GM23338 (cell line): ENCODE measurements at regions not wholly inside any gene's neighbourhood (a gene's known extent, or its start where the extent isn't known, plus 50 kb on each side); places are given as distances from the start of the nearest gene placed in this dataset.
A peak's percentile ranks its signal among the peaks of the same experiment; 100 is the strongest.

ENCODE experiments used
- ATAC-seq: fragments of 200-7000 bp; cut with Tn5 transposase; 3 replicates; pipeline ENCODE4 v1.9.1; 2020
- DNase-seq: peaks from one replicate; pipeline ENCODE4 v3.0.0-alpha.2; 2015; ENCODE audit warnings: low spot score
- H2AFZ ChIP-seq: fragments of 200-600 bp; sonication (generic); 2 replicates; pipeline ENCODE4 v1.8.0; 2016; ENCODE audit warnings: antibody characterized with exemption, mild to moderate bottlenecking, moderate library complexity
- H3F3A ChIP-seq: fragments of 200-600 bp; sonication (generic); replicated peaks from 2 replicates; pipeline ENCODE4 v1.8.0; 2017; ENCODE audit warnings: antibody characterized with exemption, mixed run types, low read depth
- H3K27ac ChIP-seq: fragments of 200-600 bp; sonication (generic); 2 replicates; pipeline ENCODE4 v1.6.1; 2016; ENCODE audit warnings: low read depth
- H3K27me3 ChIP-seq: fragments of 200-600 bp; sonication (generic); 2 replicates; pipeline ENCODE4 v1.8.0; 2016; ENCODE audit warnings: mild to moderate bottlenecking, mixed run types, moderate library complexity; ENCODE audit not compliant: insufficient read depth
- H3K36me3 ChIP-seq: fragments of 200-600 bp; sonication (generic); 2 replicates; pipeline ENCODE4 v1.8.0; 2016; ENCODE audit warnings: mild to moderate bottlenecking; ENCODE audit not compliant: insufficient read depth
- H3K4me1 ChIP-seq: fragments of 200-600 bp; sonication (generic); 2 replicates; pipeline ENCODE4 v1.8.0; 2016; ENCODE audit warnings: mild to moderate bottlenecking, moderate library complexity; ENCODE audit not compliant: insufficient read depth
- H3K4me2 ChIP-seq: fragments of 200-600 bp; sonication (generic); 2 replicates; pipeline ENCODE4 v1.7.1; 2017; ENCODE audit warnings: mixed run types
- H3K4me3 ChIP-seq: fragments of 200-600 bp; sonication (generic); 2 replicates; pipeline ENCODE4 v1.6.1; 2016; ENCODE audit warnings: mixed run types
- H3K79me2 ChIP-seq: fragments of 200-600 bp; sonication (generic); replicated peaks from 2 replicates; pipeline ENCODE4 v1.8.0; 2017; ENCODE audit warnings: mild to moderate bottlenecking; ENCODE audit not compliant: insufficient read depth
- H3K9me2 ChIP-seq: fragments of 200-600 bp; sonication (generic); 2 replicates; pipeline ENCODE4 v1.8.0; 2017; ENCODE audit not compliant: insufficient read depth
- H4K20me1 ChIP-seq: fragments of 200-600 bp; sonication (generic); replicated peaks from 2 replicates; pipeline ENCODE4 v1.8.0; 2017; ENCODE audit warnings: mild to moderate bottlenecking; ENCODE audit not compliant: insufficient read depth
- H3K27ac Mint-ChIP-seq: 2 replicates; pipeline ENCODE4 v1.8.0; 2020; ENCODE audit warnings: inconsistent platforms, mild to moderate bottlenecking, moderate library complexity, mixed read lengths
- H3K27me3 Mint-ChIP-seq: 3 replicates; pipeline ENCODE4 v1.8.0; 2022; ENCODE audit warnings: low read depth, mild to moderate bottlenecking, moderate library complexity, mixed read lengths, inconsistent platforms; ENCODE audit not compliant: insufficient read depth, poor library complexity
- H3K36me3 Mint-ChIP-seq: 3 replicates; pipeline ENCODE4 v1.8.0; 2021; ENCODE audit warnings: low read depth, mild to moderate bottlenecking, inconsistent platforms, moderate library complexity, mixed read lengths
- H3K4me1 Mint-ChIP-seq: 3 replicates; pipeline ENCODE4 v1.8.0; 2020; ENCODE audit warnings: mild to moderate bottlenecking, inconsistent platforms, mixed read lengths
- H3K4me3 Mint-ChIP-seq: 3 replicates; pipeline ENCODE4 v1.8.0; 2021; ENCODE audit warnings: moderate library complexity, mild to moderate bottlenecking, inconsistent platforms, mixed read lengths
- H3K9me3 Mint-ChIP-seq: 3 replicates; pipeline ENCODE4 v1.8.0; 2020; ENCODE audit warnings: moderate library complexity, mild to moderate bottlenecking, inconsistent platforms, mixed read lengths
- CREB1 ChIP-seq: fragments of 250-450 bp; sonication (Bioruptor Pico); IDR thresholded peaks from 2 replicates; pipeline ENCODE4 v1.5.0; 2020; ENCODE audit warnings: low read depth, mild to moderate bottlenecking, moderate library complexity
- CTCF ChIP-seq, 2 experiments: fragments of 200-600 bp in 1 of 2; sonication (generic) in 1 of 2; conservative IDR thresholded peaks; 2 replicates each; pipeline versions ENCODE4 v1.5.1 to v1.6.1; 2016 to 2017; ENCODE audit warnings: antibody characterized with exemption in 2 of 2, low read depth in 2 of 2, mild to moderate bottlenecking in 2 of 2, moderate library complexity in 1 of 2
- ETS1 ChIP-seq: IDR thresholded peaks from 2 replicates; pipeline ENCODE4 v1.6.1; 2016; ENCODE audit warnings: antibody characterized with exemption
- NANOG ChIP-seq: IDR thresholded peaks from 2 replicates; pipeline ENCODE4 v1.6.1; 2016; ENCODE audit warnings: antibody characterized with exemption, borderline replicate concordance
- ZNF462 ChIP-seq: fragments of 250-450 bp; sonication (Bioruptor Pico); IDR thresholded peaks from 2 replicates; pipeline ENCODE4 v1.5.0; 2020; ENCODE audit warnings: mild to moderate bottlenecking, moderate library complexity

GRCh38 chr1:195768936-195769335 lies 839.3 kb downstream of the KCNT2 start:
- H3F3A ChIP-seq, result no peaks in the 10 kb centered on the region
- no peaks in the 10 kb centered on the region for H3K36me3 ChIP-seq
- no peak for ATAC-seq
- H3K4me3 ChIP-seq, result no peak overlapping the region
- H3K79me2 ChIP-seq, result no peaks in the 10 kb centered on the region
- no peaks in the 10 kb centered on the region for H3K27me3 ChIP-seq
- no peak for TF ChIP-seq ZNF462
- DNase-seq, result no peak
- no peak overlapping the region for H3K27ac ChIP-seq
- H3K9me2 ChIP-seq, result no peaks in the 10 kb centered on the region
- Mint-ChIP-seq H3K9me3 (no peaks in the 10 kb centered on the region), H3K4me3 (no peak overlapping the region), H3K4me1 (no peaks in the 10 kb centered on the region), H3K27me3 (no peaks in the 10 kb centered on the region), H3K36me3 (no peaks in the 10 kb centered on the region), H3K27ac (no peak overlapping the region)
- H2AFZ ChIP-seq, result 0 out of 2 replicates have a peak overlapping the region, but pooled peaks have one; percentile 13
- no peaks in the 10 kb centered on the region for H3K4me1 ChIP-seq
- H3K4me2 ChIP-seq, result no peak overlapping the region
- no peaks in the 10 kb centered on the region for H4K20me1 ChIP-seq

- Mint-ChIP-seq H3K9me3 (no peaks in the 10 kb centered on the region), H3K36me3 (no peaks in the 10 kb centered on the region), H3K27me3 (no peaks in the 10 kb centered on the region), H3K4me1 (no peaks in the 10 kb centered on the region), H3K4me3 (no peak overlapping the region), H3K27ac (no peak overlapping the region)
- H3K79me2 ChIP-seq, result no peaks in the 10 kb centered on the region
- no peak overlapping the region for H3K4me2 ChIP-seq
- H3K4me1 ChIP-seq, result no peaks in the 10 kb centered on the region
- no peaks in the 10 kb centered on the region for H3K36me3 ChIP-seq
- H3K27me3 ChIP-seq, result no peaks in the 10 kb centered on the region
- ATAC-seq (no peak), DNase-seq (no peak)
- no peaks in the 10 kb centered on the region for H4K20me1 ChIP-seq
- H2AFZ ChIP-seq, result no peak overlapping the region
- no peaks in the 10 kb centered on the region for H3F3A ChIP-seq
- no peak overlapping the region for H3K4me3 ChIP-seq
- H3K27ac ChIP-seq, result no peak overlapping the region
- H3K9me2 ChIP-seq, result no peaks in the 10 kb centered on the region
- no peak for TF ChIP-seq ETS1
- TF ChIP-seq NANOG, result no peak
- TF ChIP-seq CREB1 (CRISPR knock-in tag), result no peak
- TF ChIP-seq CTCF (conservative IDR thresholded peaks at IDR 0.05; ENCODE audit: low read depth in 2 of 2), result no peak
Measured at GRCh38 chr1:195768377-195768776, 839.9 kb downstream of the KCNT2 start.
